ENCODE measurements at regions not wholly inside any gene's neighbourhood (a gene's known extent, or its start where the extent isn't known, plus 50 kb on each side); places are given as distances from the start of the nearest gene placed in this dataset.

DNA sequence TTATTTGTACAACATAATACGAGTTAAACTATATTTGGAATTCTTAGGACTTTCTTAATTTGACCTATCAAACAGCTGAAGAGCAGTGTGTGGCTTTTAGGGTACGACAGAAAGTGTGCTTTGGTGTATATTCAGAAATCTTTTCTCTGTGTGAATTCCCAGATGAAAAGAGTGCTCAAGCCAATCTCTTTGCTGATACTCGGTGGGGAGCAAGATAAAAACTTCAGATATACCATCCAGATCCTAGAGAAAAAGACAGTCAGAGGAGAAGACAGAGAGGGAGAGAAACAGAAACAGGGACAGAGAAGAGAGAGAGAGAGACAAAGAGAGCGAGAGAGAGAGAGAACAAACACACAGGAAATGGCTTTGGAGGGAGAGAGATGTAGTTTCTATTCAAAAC, 658.3 kb upstream of the CPEB2 start:
- intact Hi-C loops (cut with micrococcal nuclease; ENCODE audit: unreplicated experiment), result no loop called here
- no peak overlapping the region for H3K27ac ChIP-seq
- no peak overlapping the region for H3K4me2 ChIP-seq
- no peak overlapping the region for H3K4me3 ChIP-seq
- no TSS peak for BruUV-seq (replicated peaks)
- POLR2A ChIA-PET (ENCODE audit: unreplicated experiment), result no interaction called here
- DNase-seq, result no peak
- H3K9me3 ChIP-seq (ENCODE audit: insufficient read depth, low read depth), result no peaks in the 10 kb centered on the region
- H3K36me3 ChIP-seq (ENCODE audit: low read depth), result no peaks in the 10 kb centered on the region
- H4K20me1 ChIP-seq (ENCODE audit: insufficient read depth), result no peaks in the 10 kb centered on the region
- H3K4me1 ChIP-seq (replicated peaks; ENCODE audit: insufficient read depth), result no peaks in the 10 kb centered on the region
- no peaks in the 10 kb centered on the region for H3K9me2 ChIP-seq (ENCODE audit: insufficient read depth)
- H3K27me3 ChIP-seq (ENCODE audit: insufficient read depth, low read depth), result no peaks in the 10 kb centered on the region
- CTCF ChIA-PET, result no interaction called here
- H3K79me2 ChIP-seq (ENCODE audit: low read depth), result no peaks in the 10 kb centered on the region
- H3F3A ChIP-seq (ENCODE audit: insufficient read depth, low read depth), result no peaks in the 10 kb centered on the region
- no peak overlapping the region for H2AFZ ChIP-seq
- TF ChIP-seq EZH2 (IDR thresholded peaks at IDR 0.05; ENCODE audit: low read depth) (no peak), CTCF (conservative IDR thresholded peaks at IDR 0.05) (no peak)

GRCh38 chr4:14345356-14345775, 656.9 kb upstream of the CPEB2 start:
- intact Hi-C loops (cut with micrococcal nuclease; ENCODE audit: unreplicated experiment), result no loop called here
- no peaks in the 10 kb centered on the region for H3K9me2 ChIP-seq (ENCODE audit: insufficient read depth)
- ChIA-PET POLR2A (ENCODE audit: unreplicated experiment) (no interaction called here), CTCF (no interaction called here)
- no peak overlapping the region for H3K4me2 ChIP-seq
- no peak for DNase-seq
- no peaks in the 10 kb centered on the region for H3K27me3 ChIP-seq (ENCODE audit: insufficient read depth, low read depth)
- H4K20me1 ChIP-seq (ENCODE audit: insufficient read depth), result no peaks in the 10 kb centered on the region
- H3K4me3 ChIP-seq, result no peak overlapping the region
- H3K79me2 ChIP-seq (ENCODE audit: low read depth), result no peaks in the 10 kb centered on the region
- no TSS peak for BruUV-seq (replicated peaks)
- no peaks in the 10 kb centered on the region for H3F3A ChIP-seq (ENCODE audit: insufficient read depth, low read depth)
- H3K4me1 ChIP-seq (replicated peaks; ENCODE audit: insufficient read depth), result no peaks in the 10 kb centered on the region
- TF ChIP-seq CTCF (conservative IDR thresholded peaks at IDR 0.05), result no peak
- no peak for TF ChIP-seq EZH2 (IDR thresholded peaks at IDR 0.05; ENCODE audit: low read depth)
- no peak overlapping the region for H2AFZ ChIP-seq
- no peaks in the 10 kb centered on the region for H3K9me3 ChIP-seq (ENCODE audit: insufficient read depth, low read depth)
- H3K36me3 ChIP-seq (ENCODE audit: low read depth), result no peaks in the 10 kb centered on the region
- no peak overlapping the region for H3K27ac ChIP-seq

DNA sequence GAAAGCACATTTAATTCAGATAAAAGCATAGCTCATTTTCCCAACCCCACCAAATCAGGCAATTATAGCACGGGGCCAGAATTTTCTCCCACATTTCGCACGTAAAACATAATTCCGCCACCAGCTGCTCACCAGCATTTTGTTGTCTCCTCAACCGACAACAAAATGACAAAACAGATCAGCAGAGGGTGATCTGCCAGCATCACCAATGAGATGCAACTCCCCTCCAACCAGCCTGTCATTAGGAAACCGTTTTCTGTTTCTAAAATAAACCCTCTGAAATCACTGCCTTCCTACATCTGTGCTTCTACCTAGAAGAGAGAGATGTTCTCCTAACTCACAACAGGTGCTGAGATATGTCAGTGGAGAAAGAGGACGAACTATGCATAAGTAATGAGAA, 654.8 kb upstream of the CPEB2 start:
- H3K9me3 ChIP-seq (ENCODE audit: insufficient read depth, low read depth), result no peaks in the 10 kb centered on the region
- H3F3A ChIP-seq (ENCODE audit: insufficient read depth, low read depth), result no peaks in the 10 kb centered on the region
- no TSS peak for BruUV-seq (replicated peaks)
- no peaks in the 10 kb centered on the region for H3K9me2 ChIP-seq (ENCODE audit: insufficient read depth)
- ChIA-PET POLR2A (ENCODE audit: unreplicated experiment) (no interaction called here), CTCF (no interaction called here)
- no peak overlapping the region for H3K27ac ChIP-seq
- no peaks in the 10 kb centered on the region for H3K36me3 ChIP-seq (ENCODE audit: low read depth)
- H2AFZ ChIP-seq, result no peak overlapping the region
- H3K4me3 ChIP-seq, result no peak overlapping the region
- TF ChIP-seq CTCF (conservative IDR thresholded peaks at IDR 0.05) (no peak), EZH2 (IDR thresholded peaks at IDR 0.05; ENCODE audit: low read depth) (no peak)
- no peaks in the 10 kb centered on the region for H3K4me1 ChIP-seq (replicated peaks; ENCODE audit: insufficient read depth)
- H3K4me2 ChIP-seq, result no peak overlapping the region
- intact Hi-C loops (cut with micrococcal nuclease; ENCODE audit: unreplicated experiment), result no loop called here
- DNase-seq, result no peak
- no peaks in the 10 kb centered on the region for H3K27me3 ChIP-seq (ENCODE audit: insufficient read depth, low read depth)
- no peaks in the 10 kb centered on the region for H3K79me2 ChIP-seq (ENCODE audit: low read depth)
- no peaks in the 10 kb centered on the region for H4K20me1 ChIP-seq (ENCODE audit: insufficient read depth)
